KG1 (cell line): ENCODE measurements at regions not wholly inside any gene's neighbourhood (a gene's known extent, or its start where the extent isn't known, plus 50 kb on each side); places are given as distances from the start of the nearest gene placed in this dataset.

Source experiments
- DNase-seq: peaks from one replicate; lab custom pipeline; 2025; lab: John Stamatoyannopoulos, UW

DNA sequence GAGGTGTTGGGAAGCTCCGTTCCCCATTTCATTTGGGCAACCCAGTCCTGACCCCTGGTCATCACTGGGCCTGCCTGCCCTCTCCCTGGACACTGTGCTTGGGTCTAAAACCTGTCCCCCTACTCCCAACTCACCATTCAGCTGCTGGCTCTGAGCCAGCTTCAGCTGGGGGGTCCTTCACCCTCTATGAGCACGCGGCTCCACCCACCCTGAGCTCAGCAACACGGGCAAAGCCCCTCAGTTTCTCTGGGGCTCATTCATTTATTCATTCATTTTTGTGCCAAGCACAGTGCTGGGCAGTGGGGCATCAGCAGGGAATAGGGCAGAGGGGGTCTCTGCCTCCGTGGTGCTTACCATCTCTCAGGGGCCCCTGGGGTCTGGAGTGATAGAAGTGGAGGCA, 199.8 kb upstream of the MVB12B start:
- DNase-seq = no peak

DNA sequence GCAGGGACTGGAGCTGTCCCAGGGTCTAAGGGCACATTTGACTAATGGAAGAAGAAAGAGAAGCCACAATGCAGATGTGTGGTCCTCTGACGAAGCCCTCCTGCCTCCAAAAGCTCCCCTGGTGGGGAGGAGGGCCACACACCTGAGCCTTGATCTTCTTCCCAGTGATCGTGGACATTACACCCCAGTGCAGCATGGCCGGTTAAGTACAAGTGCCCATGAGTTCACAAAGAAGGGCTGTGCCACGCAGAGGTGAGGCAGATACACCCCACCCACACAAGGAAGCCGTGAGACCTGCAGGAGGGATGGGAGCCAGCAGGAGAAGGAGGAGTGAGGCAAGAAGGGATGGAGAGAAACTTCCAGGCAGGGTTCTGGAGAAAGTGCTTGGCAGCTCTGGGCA, 199.0 kb upstream of the MVB12B start:
- DNase-seq = no peak

GRCh38 chr9:126128494-126129142, 198.0 kb upstream of the MVB12B start:
- DNase-seq = no peak

DNA sequence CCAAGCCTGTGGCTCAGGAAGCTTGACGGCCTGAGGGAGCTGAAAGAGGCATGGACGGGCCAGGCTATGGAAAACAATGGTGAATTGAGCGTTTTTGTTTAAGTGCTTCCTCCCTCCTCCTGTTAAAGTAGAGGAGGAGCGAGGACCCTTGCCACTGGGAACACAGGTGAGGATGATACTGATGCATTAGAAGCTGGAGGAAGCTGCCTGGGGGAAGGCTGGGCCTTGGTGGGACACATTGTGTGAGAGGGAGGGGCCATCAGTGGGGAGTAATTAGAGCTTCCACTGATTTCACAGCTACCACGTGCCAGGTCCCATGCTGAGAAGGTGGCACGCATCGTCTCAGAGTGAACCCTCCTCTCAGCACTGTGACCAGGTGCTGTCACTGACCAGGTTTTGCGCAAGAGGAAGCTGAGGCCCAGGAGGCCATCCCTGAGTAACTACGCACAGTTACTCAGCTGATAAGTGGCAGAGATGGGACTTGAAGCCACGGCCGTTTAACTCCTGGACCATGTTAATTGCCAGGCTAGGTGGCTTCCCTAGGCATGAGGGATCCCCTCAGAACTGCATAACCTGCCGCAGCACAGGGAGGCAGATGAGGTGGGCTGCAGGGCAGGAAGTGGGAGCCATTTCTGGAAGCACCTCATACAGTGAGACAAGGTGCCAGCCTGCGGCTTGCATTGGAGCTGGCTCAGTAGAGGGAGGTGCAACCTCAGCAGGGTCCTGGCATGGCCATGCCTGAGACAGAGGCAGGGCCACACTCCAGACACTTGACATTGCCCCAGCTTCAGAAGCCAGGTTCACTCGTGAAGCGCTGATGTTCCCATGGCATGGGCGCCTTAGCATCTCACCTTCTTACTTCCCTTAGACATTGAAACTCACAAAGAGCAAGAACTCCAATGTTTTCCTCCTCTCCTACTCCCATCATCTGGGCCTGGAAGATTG, 195.3 kb upstream of the MVB12B start:
- no peak for DNase-seq

GRCh38 chr9:126132746-126133145, 193.9 kb upstream of the MVB12B start:
- no peak for DNase-seq

DNA sequence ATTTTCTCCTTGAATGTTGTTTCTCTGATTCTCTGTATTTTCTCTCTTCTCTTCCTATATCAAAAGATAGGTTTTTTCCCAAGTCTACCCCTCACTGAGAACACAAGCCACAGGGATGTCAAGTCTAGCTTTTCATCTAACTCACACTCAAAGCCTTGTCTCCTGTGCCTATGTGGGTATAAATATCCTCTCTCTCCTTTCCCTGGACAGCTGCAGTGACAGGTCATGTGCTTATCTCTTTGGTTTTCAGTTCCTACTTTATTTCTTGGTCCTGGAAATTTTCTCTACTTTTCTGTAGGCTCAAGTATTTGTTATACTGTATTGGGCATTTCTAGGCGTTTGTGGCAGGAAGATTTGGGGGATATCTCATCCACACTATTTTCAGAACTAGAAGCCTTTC, 182.4 kb upstream of the MVB12B start:
- no peak for DNase-seq

DNA sequence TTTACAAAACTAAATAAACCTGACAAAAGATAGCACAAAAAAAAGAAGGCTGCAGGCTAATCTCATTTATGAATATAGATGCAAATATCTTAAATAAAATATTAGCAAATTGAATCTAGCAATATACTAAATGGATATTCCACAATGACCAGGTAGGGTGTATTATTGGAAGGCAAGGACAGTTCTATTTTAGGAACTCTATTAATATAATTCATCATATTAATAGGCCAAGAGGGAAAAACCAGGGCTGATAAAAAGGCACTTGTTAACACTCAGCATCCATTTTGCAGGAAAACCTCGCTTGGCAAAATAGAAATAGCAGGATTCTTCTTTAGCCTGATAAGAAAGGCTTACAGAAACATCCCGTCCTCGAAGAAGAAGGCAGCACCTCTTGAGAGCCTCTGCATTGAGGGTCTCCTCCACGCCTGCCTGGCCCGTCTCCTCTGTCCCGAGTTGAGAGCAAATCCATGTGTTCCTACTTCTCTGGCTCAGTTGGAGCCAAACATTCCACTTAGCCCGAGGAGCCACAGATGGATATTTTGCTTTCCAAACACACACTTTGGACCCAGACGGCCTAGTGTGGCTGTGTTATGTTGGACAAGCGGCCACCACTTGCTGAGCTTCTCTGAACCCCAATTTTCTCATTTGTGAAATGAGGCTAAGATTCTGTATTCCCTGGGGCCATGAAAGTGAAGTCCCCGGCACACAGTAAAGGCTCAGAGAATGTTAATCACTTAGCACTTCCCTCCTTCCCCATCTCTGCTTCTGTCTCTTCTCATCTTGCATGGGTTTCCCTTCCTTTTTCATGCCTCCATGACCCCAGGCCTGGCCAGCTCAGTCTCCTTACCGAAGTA, 181.8 kb upstream of the MVB12B start:
- no peak for DNase-seq

DNA sequence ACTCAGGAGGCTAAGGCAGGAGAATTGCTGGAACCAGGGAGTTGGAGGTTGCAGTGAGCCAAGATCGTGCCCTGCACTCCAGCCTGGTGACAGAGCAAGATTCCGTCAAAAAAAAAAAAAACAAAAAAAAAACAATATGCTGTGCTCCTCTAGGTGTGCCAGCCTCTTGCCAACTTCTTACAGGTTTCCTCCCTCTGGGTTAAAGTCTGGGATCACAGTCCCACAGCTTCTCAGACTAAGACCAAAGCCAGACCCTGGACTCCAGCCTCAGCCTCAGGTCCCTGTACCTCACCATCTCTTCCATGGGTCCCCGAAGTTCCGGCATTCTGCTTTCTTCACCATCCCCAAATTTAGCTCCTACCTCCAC, 180.8 kb upstream of the MVB12B start:
- no peak for DNase-seq

DNA sequence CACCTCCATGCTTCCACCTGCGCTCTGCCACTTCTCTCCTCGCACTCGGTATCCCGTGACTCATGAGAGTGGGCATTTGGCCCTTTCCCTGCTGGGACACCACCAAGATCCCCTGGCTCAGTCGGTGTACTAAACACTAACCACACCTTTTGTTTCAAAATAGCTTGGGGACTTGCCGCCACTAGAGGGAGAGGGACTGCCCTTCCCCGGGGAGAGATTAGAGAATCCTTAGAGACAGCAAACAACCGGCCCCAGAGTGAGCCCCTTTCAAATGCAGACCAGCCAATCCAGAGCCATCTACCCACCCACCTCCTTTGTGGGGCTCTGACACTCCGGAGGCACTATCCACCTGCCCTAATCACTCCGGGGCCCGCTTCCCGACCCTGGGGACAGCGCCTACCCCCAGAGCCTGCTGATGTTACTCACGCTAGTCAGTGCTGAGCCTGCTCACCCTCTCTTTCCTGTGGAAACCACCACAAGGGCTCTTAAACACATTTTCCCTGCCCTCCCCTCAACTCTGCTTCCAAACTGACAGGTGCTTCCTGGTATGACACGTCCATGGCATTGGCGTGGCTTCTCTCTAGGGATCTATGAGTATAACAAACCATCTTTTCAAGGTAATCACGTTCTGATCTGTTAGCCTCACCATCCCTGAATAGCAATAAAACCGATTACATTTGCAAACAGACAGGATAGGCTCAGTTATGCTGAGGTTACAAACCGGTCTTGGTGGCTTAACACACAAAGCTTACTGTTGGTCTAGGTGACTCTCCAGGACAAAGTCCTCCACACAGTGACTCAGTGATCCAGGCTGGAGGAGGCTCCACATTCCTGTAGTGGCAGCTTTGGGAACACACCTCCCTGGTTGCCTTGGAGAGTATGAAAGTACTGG, 180.1 kb upstream of the MVB12B start:
- DNase-seq = peak; percentile 47

DNA sequence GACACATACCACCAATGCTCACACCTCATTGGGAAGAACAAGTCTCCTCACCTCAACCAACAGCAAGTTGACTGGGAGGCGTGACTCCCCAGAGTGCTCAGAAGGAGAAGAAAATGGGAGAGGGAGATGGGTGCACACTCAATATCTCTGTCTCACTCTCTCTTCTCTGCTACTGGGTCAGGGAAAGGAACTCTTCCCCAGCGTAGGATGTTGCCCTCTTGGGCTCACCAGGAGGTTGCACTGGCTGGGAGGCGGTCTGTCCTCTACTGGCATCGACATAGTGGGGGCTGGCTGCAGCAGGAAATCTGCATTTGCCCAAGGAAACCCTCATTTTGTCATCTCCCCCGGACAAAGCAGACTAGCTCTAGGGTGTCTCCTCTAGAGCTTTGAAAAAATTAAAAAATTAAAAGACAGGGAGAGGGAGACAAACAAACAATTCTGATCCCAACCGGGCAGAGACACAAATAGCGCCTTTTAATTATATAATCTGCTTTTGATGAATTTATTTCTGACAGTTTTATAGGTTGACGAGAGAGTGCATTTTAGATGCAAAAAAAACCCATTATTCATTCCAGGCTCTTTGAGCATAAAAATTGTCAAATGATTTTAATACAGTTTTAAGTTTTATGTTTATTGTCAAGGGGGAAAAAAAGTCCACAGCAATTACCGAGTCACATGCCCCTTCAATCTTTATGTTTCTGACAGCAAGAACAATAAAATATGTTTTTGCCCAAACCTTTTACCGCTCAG, 179.3 kb upstream of the MVB12B start:
- DNase-seq = no peak

DNA sequence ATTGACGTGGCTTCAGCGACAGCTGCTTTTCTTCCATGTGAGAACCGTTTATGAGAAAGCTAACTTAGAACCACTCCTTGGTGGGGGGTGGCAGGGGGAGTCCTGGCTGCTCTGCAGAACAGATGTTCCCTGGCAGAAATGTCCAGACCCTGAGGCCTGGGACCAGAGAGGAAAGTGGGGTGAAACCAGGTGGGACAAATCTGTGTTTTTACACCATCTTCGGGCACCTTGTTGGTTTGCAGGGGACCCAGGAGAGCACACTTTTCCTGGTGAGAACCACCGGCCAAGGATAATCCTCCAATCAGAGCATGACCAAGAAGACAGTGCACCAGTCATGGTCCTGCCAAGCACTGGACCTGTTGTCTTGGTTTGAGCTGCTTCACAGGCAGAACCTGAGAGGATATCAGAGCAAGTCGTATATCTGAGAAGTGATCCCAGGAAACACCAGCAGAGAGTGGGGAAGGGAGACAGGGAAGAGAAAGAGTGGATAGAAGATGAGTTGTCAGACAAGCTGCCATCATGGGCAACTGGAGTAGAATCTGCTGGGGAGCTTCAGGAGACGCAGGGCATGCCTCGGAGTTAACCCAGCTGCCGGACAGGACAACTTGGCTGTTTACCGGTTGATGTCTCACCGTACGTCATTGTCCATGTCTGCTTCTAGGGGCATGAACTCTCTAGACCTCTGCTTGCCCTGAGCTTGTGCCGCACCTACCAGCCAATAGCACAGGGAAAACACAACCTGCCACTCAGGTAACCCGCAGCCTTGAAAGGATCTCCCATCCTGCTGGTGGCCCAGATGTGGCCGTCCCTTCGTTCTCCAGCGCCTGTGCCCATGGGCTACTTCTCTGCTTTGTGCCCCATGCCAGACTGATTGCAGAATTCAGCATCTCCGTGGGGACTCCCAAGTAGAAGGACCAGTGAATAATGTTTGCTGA, 178.4 kb upstream of the MVB12B start:
- DNase-seq = no peak

GRCh38 chr9:126148994-126149393, 177.6 kb upstream of the MVB12B start:
- no peak for DNase-seq

DNA sequence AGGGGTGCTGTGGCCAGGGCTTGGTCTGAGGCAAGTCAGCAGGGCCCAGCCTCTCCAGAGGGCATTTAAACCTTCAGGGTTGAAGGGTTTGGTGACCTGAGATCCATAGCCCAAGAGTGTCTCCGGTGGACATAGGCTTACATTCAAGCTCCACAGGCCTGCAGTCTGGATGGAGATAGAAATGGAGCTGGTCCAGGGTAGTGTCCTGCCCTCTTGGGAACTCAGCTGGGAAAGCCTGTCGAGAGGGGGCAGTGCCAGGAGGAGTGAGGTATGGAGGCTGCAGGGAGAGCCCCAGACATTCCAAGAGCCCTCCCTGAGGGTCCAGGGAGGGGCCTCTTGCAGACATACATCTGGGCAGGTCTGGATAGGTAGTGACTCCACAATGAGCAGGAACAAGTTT, 177.0 kb upstream of the MVB12B start:
- DNase-seq = no peak

DNA sequence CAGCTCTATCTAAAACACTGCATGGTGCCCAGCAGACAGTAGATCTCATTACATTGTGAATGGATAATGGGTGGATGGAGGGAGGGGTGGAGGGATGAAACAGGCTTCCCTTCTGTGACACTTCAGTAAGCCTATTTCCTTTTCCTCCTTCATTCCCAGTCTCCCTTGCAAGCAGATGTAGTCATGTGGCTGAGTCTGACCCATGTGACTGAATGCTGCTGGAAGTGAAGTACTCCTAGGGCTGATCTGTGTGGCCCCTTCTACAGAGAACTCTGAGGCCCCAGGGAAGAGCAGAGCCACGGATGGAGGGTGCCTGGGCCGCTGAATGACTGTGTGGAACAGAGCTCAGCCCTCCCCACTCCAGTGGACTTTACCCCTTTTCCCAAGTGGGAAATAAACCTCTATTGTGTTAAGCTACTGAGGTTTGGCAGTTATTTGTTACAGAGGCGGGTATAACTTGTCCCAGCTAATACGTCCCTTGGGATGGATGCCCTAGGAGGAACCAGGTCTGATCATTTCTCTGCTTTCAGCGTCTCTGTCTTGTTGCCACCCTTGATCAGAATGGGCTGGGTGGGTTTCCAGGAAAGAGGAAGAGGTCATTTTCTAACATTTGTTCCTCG, 176.1 kb upstream of the MVB12B start:
- DNase-seq = no peak

- no peak for DNase-seq
Measured at GRCh38 chr9:126151031-126151685, 175.5 kb upstream of the MVB12B start.

DNA sequence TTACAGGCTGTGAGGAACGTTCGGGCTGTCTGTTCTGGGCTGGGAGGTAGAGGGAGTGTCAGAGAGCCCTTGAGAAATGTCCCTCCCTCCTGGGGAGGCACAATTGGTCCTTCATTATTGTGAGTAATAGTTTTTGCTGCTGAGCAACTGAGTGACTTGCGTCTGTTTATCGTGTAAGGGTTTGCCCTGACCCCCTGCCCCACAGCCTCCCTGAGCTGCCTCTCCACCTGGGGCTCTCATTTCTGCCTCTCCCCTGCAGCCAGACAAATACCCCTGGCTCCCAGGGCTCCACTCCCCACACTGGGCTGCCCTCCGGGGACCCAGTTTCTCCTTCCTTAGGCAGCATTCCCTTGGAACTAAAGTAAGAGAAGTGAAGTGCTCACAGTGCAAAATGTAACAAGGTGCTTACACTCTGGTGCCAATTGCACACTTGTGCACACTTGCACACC, 174.9 kb upstream of the MVB12B start:
- DNase-seq = no peak

DNA sequence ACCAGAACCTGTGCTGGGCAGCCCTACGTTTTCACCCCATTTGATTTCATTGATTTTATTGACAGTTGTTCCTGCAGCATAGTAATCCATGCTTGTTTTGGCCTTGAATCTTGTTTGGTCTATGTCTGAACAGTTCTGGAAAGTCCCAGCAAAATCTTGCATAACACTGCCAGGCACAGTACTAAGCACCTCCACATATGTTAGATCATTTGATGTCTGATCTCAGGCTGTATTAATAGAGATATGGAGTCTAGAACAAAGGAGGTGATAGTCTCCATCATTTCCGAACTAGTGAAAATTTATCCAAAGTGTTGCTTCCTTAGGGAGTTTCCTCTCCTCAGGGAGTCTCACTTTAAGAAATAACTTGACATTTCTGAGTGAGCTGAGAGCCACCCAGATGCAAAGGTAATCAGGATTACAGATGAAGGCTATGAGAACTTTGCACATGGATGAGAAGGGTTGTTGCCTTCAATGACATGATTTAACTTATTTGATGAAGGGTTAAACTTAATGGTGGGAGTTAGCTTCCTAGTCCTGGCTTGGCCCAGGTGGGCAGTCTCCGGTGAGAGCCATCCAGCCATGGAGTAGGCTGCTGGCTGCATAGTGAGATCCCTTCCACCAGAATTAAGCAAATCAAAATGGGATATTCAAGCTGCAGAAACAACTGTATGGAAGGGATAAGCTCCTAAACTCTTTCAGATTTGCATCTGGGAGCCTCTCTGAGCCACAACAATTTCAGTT, 173.8 kb upstream of the MVB12B start:
- DNase-seq = no peak

DNA sequence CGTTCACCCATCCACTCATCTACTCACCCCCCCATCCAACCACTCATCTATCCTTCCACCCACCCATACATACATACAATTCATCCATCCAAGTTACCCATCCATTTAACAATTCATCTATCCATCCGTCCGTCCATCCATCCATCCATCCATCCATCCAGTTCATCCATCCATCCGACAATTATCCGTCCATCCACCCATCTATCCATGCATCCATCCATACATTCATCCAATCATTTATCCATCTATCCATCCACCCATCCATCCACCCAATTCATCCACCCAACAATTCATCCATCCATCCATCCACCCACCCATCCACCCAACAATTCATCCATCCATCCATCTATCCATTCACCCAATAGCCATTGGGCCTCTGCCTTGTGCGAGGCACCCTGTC, 173.2 kb upstream of the MVB12B start:
- no peak for DNase-seq
